BLaER1 (cell line): ENCODE measurements at regions not wholly inside any gene's neighbourhood (a gene's known extent, or its start where the extent isn't known, plus 50 kb on each side); places are given as distances from the start of the nearest gene placed in this dataset.

Experiments
- H3K27ac ChIP-seq: shearing (Covaris generic); formaldehyde crosslinking; 2 replicates; pipeline ENCODE4 v1.8.1; 2022
- H3K27me3 ChIP-seq: shearing (Covaris generic); formaldehyde crosslinking; 2 replicates; pipeline ENCODE4 v1.8.1; 2022
- H3K36me3 ChIP-seq: shearing (Covaris generic); formaldehyde crosslinking; 2 replicates; pipeline ENCODE4 v1.8.1; 2022
- H3K4me1 ChIP-seq: shearing (Covaris generic); formaldehyde crosslinking; 2 replicates; pipeline ENCODE4 v1.8.1; 2022
- H3K4me2 ChIP-seq: shearing (Covaris generic); formaldehyde crosslinking; 2 replicates; pipeline ENCODE4 v1.8.1; 2022
- H3K4me3 ChIP-seq: shearing (Covaris generic); formaldehyde crosslinking; 2 replicates; pipeline ENCODE4 v1.8.1; 2022
- H3K9ac ChIP-seq: shearing (Covaris generic); formaldehyde crosslinking; 2 replicates; pipeline ENCODE4 v1.8.1; 2022
- H3K9me3 ChIP-seq: shearing (Covaris generic); formaldehyde crosslinking; 2 replicates; pipeline ENCODE4 v1.8.1; 2022
- H4K20me1 ChIP-seq: shearing (Covaris generic); formaldehyde crosslinking; 2 replicates; pipeline ENCODE4 v1.8.1; 2022
- Cebpa-rat ChIP-seq: shearing (Covaris generic); IDR thresholded peaks from 2 replicates; pipeline ENCODE4 v1.8.1; 2022

DNA sequence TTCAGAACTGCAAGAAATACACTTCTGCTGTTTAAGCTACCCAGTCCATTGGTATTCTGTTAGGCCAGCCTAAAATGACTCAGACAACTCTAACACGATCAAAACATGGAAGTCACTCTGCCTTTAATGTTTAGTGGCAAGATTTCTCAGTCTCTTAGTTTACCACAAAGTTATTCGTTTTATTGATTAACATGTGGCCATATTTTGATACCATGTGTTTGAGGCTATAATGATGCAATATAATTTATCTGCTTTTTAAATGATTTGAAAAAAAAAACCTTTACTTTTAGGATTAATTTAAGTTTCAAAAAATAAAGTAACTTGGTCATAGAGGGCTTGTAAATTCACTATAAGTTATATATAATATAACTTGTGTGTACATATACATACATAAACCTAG lies 223.4 kb downstream of the SPRY2 start:
- H3K4me1 ChIP-seq, result no peaks in the 10 kb centered on the region
- no peaks in the 10 kb centered on the region for H4K20me1 ChIP-seq
- H3K9ac ChIP-seq, result no peak overlapping the region
- no peaks in the 10 kb centered on the region for H3K9me3 ChIP-seq
- no peaks in the 10 kb centered on the region for H3K27me3 ChIP-seq
- no peak overlapping the region for H3K4me2 ChIP-seq
- no peak overlapping the region for H3K27ac ChIP-seq
- H3K36me3 ChIP-seq, result no peaks in the 10 kb centered on the region
- TF ChIP-seq Cebpa-rat, result no peak
- H3K4me3 ChIP-seq, result no peak overlapping the region

DNA sequence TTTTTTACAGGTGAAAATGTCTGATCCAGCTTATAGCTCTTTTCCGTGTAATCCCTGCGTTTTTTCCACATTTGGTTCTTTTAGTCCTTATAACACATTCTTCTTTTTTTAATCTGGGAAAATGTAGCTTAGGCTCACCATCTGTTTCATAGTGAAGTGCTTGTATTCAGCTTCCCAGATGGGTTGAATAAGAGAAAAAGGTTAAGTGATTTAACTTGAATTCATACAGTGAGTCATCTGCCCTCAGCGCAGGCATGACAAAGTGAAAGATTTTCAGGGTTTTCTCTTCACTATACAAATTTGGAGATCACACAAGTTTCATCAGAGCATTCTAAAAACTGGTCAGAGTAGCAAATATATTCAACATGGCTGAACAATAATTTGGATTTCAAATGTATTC lies 224.8 kb downstream of the SPRY2 start:
- no peak overlapping the region for H3K4me2 ChIP-seq

DNA sequence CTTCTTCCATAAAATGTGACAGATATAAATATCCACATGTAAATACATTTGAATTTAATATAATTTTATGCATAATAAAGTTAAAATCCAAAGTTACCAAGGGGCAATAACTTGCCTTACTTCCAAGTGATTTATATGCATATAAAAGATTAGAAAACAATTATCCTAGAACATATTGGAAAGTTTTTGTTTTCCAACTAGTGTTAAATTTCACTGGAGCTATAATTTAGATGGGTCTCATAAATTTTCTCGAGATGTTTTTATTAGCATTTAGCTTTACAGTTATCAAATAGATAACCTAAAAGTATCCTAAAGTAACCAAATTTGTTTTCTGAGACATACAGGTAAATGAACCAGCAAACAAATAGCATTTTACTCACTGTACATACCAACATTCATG lies 225.3 kb downstream of the SPRY2 start:
- no peak overlapping the region for H3K4me2 ChIP-seq
- H3K36me3 ChIP-seq, result no peaks in the 10 kb centered on the region
- no peak overlapping the region for H3K9ac ChIP-seq
- H3K9me3 ChIP-seq, result no peaks in the 10 kb centered on the region
- H3K4me3 ChIP-seq, result no peak overlapping the region
- H4K20me1 ChIP-seq, result no peaks in the 10 kb centered on the region
- no peak overlapping the region for H3K27ac ChIP-seq
- H3K4me1 ChIP-seq, result no peaks in the 10 kb centered on the region
- TF ChIP-seq Cebpa-rat, result no peak
- H3K27me3 ChIP-seq, result no peaks in the 10 kb centered on the region

More for the DNA sequence above, 224.8 kb downstream of the SPRY2 start:
- no peak overlapping the region for H3K27ac ChIP-seq
- H3K9me3 ChIP-seq, result no peaks in the 10 kb centered on the region
- H3K9ac ChIP-seq, result no peak overlapping the region
- H3K36me3 ChIP-seq, result no peaks in the 10 kb centered on the region
- H4K20me1 ChIP-seq, result no peaks in the 10 kb centered on the region
- no peaks in the 10 kb centered on the region for H3K4me1 ChIP-seq
- H3K27me3 ChIP-seq, result no peaks in the 10 kb centered on the region
- no peak overlapping the region for H3K4me3 ChIP-seq
- no peak for TF ChIP-seq Cebpa-rat

DNA sequence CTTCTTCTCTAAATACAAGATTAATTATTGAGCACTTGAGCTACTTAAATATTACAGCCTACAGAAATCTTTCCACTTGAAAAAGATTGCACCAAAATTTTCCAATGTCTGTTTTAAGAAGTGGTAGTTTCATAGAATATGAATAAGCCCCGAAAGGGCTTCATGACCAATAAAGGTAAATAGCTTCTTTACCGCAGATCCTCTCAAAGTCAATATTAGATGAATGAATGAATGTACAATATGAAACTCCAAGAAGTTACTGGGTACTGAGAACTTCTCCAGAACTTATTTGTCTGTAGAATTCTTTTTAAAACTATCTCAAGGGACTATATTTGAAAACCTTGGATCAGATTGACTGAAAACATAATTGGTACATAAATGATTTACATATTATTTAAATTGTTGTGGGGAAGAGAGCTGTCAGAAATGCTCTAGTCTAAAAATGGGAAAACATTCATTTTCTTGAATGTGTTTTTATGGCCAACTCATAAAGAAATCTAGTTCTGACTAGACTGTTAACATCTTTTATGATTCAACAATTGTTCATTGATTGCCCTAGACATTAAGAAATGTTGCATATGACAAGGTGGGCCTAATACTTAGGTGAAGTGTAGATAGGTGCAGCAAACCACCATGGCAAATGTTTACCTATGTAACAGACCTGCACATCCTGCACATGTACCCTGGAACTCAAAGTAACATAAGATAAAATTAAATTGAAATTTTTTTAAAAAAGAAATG lies 227.0 kb downstream of the SPRY2 start:
- H3K27me3 ChIP-seq, result no peaks in the 10 kb centered on the region

DNA sequence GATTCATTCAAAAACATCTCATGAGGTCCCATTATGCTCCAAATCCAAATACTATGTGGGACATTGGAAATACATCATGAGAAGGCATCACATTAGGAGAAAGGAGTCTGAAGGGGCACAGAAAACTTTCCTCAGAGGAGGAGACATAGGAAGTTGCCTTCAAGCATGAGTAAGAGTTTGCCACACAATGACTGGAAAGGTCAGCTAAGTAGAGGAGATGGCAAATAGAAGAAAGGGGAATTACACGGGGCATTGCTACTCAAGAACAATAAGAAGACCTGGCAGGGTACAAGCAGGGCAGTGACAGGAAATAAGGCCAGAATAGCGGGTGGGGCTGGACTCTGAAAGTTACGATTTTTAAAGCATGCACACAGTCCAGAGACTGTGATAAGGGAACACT lies 231.6 kb downstream of the SPRY2 start:
- Histone ChIP-seq H3K4me1 (no peaks in the 10 kb centered on the region), H3K4me2 (no peak overlapping the region), H3K9me3 (no peaks in the 10 kb centered on the region), H3K36me3 (no peaks in the 10 kb centered on the region), H3K9ac (no peak overlapping the region), H4K20me1 (no peaks in the 10 kb centered on the region), H3K27me3 (no peaks in the 10 kb centered on the region), H3K4me3 (no peak overlapping the region), H3K27ac (no peak overlapping the region)
- TF ChIP-seq Cebpa-rat, result no peak

More for the DNA sequence above, 227.0 kb downstream of the SPRY2 start:
- H3K4me3 ChIP-seq, result no peak overlapping the region
- H3K4me2 ChIP-seq, result no peak overlapping the region
- H3K9ac ChIP-seq, result no peak overlapping the region
- no peak for TF ChIP-seq Cebpa-rat
- no peak overlapping the region for H3K27ac ChIP-seq
- no peaks in the 10 kb centered on the region for H3K4me1 ChIP-seq
- H3K36me3 ChIP-seq, result no peaks in the 10 kb centered on the region
- no peaks in the 10 kb centered on the region for H4K20me1 ChIP-seq
- H3K9me3 ChIP-seq, result no peaks in the 10 kb centered on the region

DNA sequence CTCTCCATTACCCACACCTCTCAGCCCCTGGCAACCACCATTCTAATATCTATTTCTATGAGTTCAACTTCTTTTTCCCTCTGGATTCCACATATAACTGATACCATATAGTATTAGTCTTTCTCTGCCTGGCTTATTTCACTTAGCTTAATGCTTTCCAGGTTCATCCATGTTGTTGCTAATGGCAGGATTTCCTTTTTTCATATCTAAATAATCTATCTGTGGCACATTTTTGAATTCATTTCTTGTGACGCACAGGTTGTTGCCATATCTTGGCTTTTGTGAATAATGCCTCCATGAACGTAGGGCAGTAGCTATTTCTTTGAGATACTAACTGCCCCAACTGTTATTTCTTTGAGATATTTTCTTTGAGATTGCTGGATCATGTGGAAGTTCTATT lies 235.6 kb downstream of the SPRY2 start:
- H3K4me3 ChIP-seq, result no peak overlapping the region
- H3K36me3 ChIP-seq, result no peaks in the 10 kb centered on the region
- no peak overlapping the region for H3K9ac ChIP-seq
- H4K20me1 ChIP-seq, result no peaks in the 10 kb centered on the region
- no peaks in the 10 kb centered on the region for H3K27me3 ChIP-seq
- no peak for TF ChIP-seq Cebpa-rat
- H3K4me1 ChIP-seq, result no peaks in the 10 kb centered on the region
- no peaks in the 10 kb centered on the region for H3K9me3 ChIP-seq
- no peak overlapping the region for H3K27ac ChIP-seq
- no peak overlapping the region for H3K4me2 ChIP-seq

DNA sequence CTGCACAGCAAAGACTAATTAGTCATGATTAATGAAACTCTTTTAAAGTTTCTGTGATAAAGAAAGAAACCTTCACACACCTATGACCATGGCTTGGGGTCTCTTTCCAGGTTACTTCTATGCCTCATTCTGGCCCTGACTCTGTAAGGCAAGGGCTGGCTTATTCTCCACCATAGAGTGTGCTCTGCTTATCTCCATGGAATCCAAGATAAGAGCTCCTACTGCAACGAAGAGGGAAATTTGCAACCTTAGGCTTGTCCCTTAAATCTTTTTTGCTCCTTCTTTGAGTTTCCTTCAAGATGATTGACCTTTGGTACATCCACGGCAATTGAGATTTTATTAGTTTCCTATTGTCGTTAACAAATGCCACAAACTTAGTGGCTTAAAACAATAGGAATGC lies 239.9 kb downstream of the SPRY2 start:
- no peak for TF ChIP-seq Cebpa-rat
- Histone ChIP-seq H3K36me3 (no peaks in the 10 kb centered on the region), H3K27me3 (no peaks in the 10 kb centered on the region), H3K4me1 (no peaks in the 10 kb centered on the region), H3K27ac (no peak overlapping the region), H3K9me3 (no peaks in the 10 kb centered on the region), H3K4me2 (no peak overlapping the region), H4K20me1 (no peaks in the 10 kb centered on the region), H3K4me3 (no peak overlapping the region), H3K9ac (no peak overlapping the region)

DNA sequence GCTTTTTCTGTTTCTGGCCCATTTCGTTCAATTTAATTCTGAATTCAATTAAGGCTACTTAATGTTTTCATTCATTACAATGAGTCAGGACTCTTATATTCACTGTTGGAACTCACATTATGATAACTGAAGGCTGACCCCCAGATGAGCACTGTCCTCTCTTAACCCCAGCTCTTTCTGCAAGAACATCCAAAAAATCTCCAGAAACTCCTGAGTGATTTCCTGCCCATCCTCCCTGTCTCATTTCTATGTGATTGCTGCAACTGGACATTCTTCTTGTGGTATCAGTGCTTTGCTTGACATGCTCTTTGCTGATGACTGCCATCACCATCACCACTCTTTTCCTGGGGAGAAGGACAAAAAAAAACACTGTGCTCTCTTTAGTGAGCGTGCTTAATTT lies 240.3 kb downstream of the SPRY2 start:
- Histone ChIP-seq H3K36me3 (no peaks in the 10 kb centered on the region), H3K27ac (no peak overlapping the region), H3K4me3 (no peak overlapping the region), H3K4me1 (no peaks in the 10 kb centered on the region), H3K27me3 (no peaks in the 10 kb centered on the region), H3K4me2 (no peak overlapping the region), H4K20me1 (no peaks in the 10 kb centered on the region), H3K9ac (no peak overlapping the region), H3K9me3 (no peaks in the 10 kb centered on the region)
- no peak for TF ChIP-seq Cebpa-rat

DNA sequence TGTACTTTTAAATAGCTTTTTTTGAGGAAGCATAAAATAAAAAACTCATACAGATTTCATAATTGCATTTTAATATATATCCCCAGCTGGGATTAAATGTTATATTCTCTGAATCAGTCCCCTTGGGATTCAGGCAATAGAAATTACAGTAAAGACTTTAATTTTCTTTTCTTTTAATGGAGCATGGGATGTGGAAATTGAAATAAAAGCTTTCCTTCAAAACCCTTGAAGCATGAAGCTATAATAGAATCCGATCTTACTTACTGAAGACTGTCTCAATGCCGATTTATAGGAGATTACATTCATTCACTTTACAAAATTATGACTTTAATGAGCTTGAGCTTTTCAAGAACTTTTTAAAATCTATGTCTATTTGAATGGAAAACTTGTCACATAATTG lies 243.4 kb downstream of the SPRY2 start:
- no peaks in the 10 kb centered on the region for H3K4me1 ChIP-seq
- no peaks in the 10 kb centered on the region for H3K36me3 ChIP-seq
- H3K9ac ChIP-seq, result no peak overlapping the region
- H3K27ac ChIP-seq, result no peak overlapping the region
- no peak overlapping the region for H3K4me2 ChIP-seq
- no peak for TF ChIP-seq Cebpa-rat
- H4K20me1 ChIP-seq, result no peaks in the 10 kb centered on the region
- no peaks in the 10 kb centered on the region for H3K27me3 ChIP-seq
- no peaks in the 10 kb centered on the region for H3K9me3 ChIP-seq
- H3K4me3 ChIP-seq, result no peak overlapping the region

DNA sequence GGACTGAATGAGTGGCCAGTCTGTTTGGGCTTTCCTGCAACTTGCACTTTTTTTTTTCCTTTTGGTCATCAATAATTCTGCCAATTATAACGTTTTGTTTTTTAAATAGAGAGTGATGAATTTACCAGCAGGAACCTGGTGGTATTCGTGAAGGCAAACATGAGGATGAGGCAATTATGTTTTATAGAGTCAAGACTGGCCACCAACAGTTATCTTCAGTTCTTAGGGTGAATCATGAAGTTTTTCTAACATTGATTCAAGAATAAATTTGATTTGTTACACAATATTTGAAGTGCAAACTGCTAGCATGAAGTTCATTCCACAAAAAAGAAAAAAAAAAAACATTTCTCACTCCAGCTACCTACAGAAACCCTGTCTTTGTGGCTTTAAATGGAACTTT lies 244.5 kb downstream of the SPRY2 start:
- Histone ChIP-seq H3K27me3 (no peaks in the 10 kb centered on the region), H3K4me2 (no peak overlapping the region), H3K4me1 (no peaks in the 10 kb centered on the region), H3K9ac (no peak overlapping the region), H4K20me1 (no peaks in the 10 kb centered on the region), H3K36me3 (no peaks in the 10 kb centered on the region), H3K9me3 (no peaks in the 10 kb centered on the region), H3K27ac (no peak overlapping the region), H3K4me3 (no peak overlapping the region)
- no peak for TF ChIP-seq Cebpa-rat

DNA sequence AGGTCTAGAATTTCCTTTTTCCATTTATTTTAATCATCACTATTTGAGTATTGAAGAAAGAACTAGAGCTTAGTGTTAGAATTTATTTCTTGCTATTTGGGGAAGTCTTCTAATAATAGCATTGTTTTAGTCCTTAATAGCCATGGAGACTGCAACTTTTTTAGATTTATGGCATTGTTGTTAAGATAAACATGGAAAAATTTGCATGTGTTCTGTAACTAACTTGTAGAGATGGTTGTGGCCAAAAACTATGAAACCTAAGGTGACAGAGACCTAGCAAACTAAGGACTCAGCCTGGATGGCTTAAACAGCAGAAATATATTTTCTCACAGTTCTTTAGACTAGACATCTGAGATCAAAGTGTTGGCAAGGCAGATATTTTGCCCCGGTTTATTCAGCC lies 246.4 kb downstream of the SPRY2 start:
- Histone ChIP-seq H3K27me3 (no peaks in the 10 kb centered on the region), H4K20me1 (no peaks in the 10 kb centered on the region), H3K4me3 (no peak overlapping the region), H3K4me1 (no peaks in the 10 kb centered on the region), H3K36me3 (no peaks in the 10 kb centered on the region), H3K27ac (no peak overlapping the region), H3K9ac (no peak overlapping the region), H3K9me3 (no peaks in the 10 kb centered on the region), H3K4me2 (no peak overlapping the region)
- no peak for TF ChIP-seq Cebpa-rat
